PFSK-1 (cell line): ENCODE measurements at regions not wholly inside any gene's neighbourhood (a gene's known extent, or its start where the extent isn't known, plus 50 kb on each side); places are given as distances from the start of the nearest gene placed in this dataset.

ENCODE experiments used
- POLR2AphosphoS5 ChIP-seq: IDR thresholded peaks from 2 replicates; pipeline ENCODE4 v1.6.1; 2012; ENCODE audit warnings: low read depth, mild to moderate bottlenecking, control low read depth, low read length, moderate library complexity
- TAF1 ChIP-seq: IDR thresholded peaks from 2 replicates; pipeline ENCODE4 v1.6.1; 2012; ENCODE audit warnings: low read length, control low read depth, borderline replicate concordance; ENCODE audit not compliant: insufficient read depth
- TF ChIP-seq, protein P1 (sequence below), 2 experiments: IDR thresholded peaks; 2 replicates each; pipeline versions ENCODE4 v1.6.1 to v1.8.0; 2011 to 2012; ENCODE audit warnings: low read depth in 2 of 2, low read length in 2 of 2, control low read depth in 1 of 2, inconsistent platforms in 1 of 2, mild to moderate bottlenecking in 1 of 2, moderate library complexity in 1 of 2; ENCODE audit not compliant: insufficient read depth in 1 of 2

DNA sequence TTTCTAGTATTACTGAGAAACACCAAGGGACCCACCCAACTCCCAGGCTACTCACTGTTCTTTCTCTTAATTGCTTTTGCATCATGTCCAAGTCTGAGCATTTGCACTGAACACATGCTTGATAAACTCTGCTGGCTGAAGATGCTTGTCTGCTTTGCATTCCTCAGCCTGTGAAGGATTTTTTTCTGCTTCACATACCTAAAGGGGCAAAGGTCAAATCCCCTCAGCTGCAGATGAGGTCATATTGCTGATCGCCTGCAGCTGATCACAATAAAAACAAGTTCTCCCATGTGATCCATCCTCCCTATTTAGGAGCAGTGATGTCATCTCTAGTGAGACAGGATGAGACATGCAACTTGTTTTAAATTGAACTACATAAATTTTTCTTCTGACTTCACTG lies 84.6 kb upstream of the DCBLD2 start:
- TF ChIP-seq TAF1, result no peak
- no peak for TF ChIP-seq POLR2AphosphoS5
- TF ChIP-seq, protein P1, sequence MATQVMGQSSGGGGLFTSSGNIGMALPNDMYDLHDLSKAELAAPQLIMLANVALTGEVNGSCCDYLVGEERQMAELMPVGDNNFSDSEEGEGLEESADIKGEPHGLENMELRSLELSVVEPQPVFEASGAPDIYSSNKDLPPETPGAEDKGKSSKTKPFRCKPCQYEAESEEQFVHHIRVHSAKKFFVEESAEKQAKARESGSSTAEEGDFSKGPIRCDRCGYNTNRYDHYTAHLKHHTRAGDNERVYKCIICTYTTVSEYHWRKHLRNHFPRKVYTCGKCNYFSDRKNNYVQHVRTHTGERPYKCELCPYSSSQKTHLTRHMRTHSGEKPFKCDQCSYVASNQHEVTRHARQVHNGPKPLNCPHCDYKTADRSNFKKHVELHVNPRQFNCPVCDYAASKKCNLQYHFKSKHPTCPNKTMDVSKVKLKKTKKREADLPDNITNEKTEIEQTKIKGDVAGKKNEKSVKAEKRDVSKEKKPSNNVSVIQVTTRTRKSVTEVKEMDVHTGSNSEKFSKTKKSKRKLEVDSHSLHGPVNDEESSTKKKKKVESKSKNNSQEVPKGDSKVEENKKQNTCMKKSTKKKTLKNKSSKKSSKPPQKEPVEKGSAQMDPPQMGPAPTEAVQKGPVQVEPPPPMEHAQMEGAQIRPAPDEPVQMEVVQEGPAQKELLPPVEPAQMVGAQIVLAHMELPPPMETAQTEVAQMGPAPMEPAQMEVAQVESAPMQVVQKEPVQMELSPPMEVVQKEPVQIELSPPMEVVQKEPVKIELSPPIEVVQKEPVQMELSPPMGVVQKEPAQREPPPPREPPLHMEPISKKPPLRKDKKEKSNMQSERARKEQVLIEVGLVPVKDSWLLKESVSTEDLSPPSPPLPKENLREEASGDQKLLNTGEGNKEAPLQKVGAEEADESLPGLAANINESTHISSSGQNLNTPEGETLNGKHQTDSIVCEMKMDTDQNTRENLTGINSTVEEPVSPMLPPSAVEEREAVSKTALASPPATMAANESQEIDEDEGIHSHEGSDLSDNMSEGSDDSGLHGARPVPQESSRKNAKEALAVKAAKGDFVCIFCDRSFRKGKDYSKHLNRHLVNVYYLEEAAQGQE (IDR thresholded peaks at IDR 0.05; ENCODE audit: insufficient read depth in 1 of 2, low read depth in 2 of 2, low read length in 2 of 2), result no peak
